ENCODE measurements at regions not wholly inside any gene's neighbourhood (a gene's known extent, or its start where the extent isn't known, plus 50 kb on each side); places are given as distances from the start of the nearest gene placed in this dataset.

DNA sequence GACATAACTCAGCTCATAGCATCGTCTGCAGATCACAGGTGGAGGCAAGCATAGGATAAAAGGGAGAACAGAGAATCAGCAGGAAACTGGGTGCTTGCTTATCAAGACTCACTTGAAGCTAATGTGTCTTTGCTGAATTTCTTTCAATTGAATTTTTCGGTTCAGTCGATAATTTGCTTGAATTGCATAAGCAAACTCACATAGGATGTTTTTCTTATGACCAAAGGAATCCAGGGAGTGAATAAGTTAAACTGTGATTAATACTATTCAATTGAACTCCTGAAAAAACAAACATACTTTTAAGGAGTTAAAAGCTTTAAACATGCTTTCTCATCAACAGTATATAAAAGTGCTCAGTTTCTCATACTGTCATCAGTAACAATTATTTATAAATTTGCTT, 707.1 kb upstream of the ACVR2A start:
- intact Hi-C loops (cut with DNase I): no loop called here
- TF ChIP-seq CTCF (IDR thresholded peaks at IDR 0.05): no peak
- TF ChIP-seq EP300 (IDR thresholded peaks at IDR 0.05): no peak
- no peak for TF ChIP-seq POLR2A (IDR thresholded peaks at IDR 0.05)
- Histone ChIP-seq H3K27me3 (no peaks in the 10 kb centered on the region), H3K36me3 (no peaks in the 10 kb centered on the region), H3K9me3 (no peaks in the 10 kb centered on the region), H3K27ac (no peak overlapping the region), H3K4me1 (ENCODE audit: insufficient read depth) (no peaks in the 10 kb centered on the region), H3K4me3 (no peak overlapping the region)
- DNase-seq: no peak
- 78 to 92% (median 82%) methylated on average over 3 of the region's 3 CpGs for WGBS, 3 donors

GRCh38 chr2:147135376-147135775, 709.5 kb upstream of the ACVR2A start:
- no peak for TF ChIP-seq EP300 (IDR thresholded peaks at IDR 0.05)
- TF ChIP-seq POLR2A (IDR thresholded peaks at IDR 0.05): no peak
- no peak for TF ChIP-seq CTCF (IDR thresholded peaks at IDR 0.05)
- WGBS, 3 donors: 9 to 23% (median 11%) methylated on average over 5 of the region's 5 CpGs
- intact Hi-C loops (cut with DNase I): no loop called here
- no peak for DNase-seq
- Histone ChIP-seq H3K4me3 (no peak overlapping the region), H3K4me1 (ENCODE audit: insufficient read depth) (no peaks in the 10 kb centered on the region), H3K9me3 (no peaks in the 10 kb centered on the region), H3K27me3 (no peaks in the 10 kb centered on the region), H3K36me3 (no peaks in the 10 kb centered on the region), H3K27ac (no peak overlapping the region)

- DNase-seq: no peak
- Histone ChIP-seq H3K27me3 (no peaks in the 10 kb centered on the region), H3K4me1 (ENCODE audit: insufficient read depth) (no peaks in the 10 kb centered on the region), H3K9me3 (no peaks in the 10 kb centered on the region), H3K4me3 (no peak overlapping the region), H3K27ac (no peak overlapping the region), H3K36me3 (no peaks in the 10 kb centered on the region)
- no peak for TF ChIP-seq POLR2A (IDR thresholded peaks at IDR 0.05)
- TF ChIP-seq CTCF (IDR thresholded peaks at IDR 0.05): no peak
- no peak for TF ChIP-seq EP300 (IDR thresholded peaks at IDR 0.05)
- intact Hi-C loops (cut with DNase I): no loop called here
- 60 to 74% (median 65%) methylated on average over 4 of the region's 4 CpGs for WGBS, 3 donors
These were observed 711.4 kb upstream of the ACVR2A start for GRCh38 chr2:147133286-147133908.

DNA sequence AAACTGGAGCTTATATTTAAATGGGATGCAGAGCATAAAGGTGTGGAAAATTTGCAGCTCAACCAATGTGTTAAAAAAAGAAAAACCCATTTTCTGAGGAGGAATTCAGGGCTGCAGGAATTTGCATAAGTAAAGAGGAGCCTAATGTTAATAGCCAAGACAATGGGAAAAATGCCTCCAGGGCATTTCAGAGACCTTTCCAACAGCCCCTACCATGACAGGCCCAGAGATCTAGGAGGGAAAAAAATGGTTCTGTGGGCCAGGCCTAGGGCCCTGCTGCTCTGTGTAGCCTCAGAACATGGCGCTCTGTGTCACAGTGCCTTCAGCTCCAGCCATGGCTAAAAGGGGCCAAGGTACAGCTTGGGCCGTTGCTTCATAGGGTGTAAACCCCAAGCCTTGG, 719.7 kb upstream of the ACVR2A start:
- Histone ChIP-seq H3K27ac (no peak overlapping the region), H3K9me3 (no peaks in the 10 kb centered on the region), H3K4me3 (no peak overlapping the region), H3K27me3 (no peaks in the 10 kb centered on the region), H3K36me3 (no peaks in the 10 kb centered on the region), H3K4me1 (ENCODE audit: insufficient read depth) (no peaks in the 10 kb centered on the region)
- DNase-seq: no peak
- intact Hi-C loops (cut with DNase I): no loop called here
- WGBS, 3 donors: 90 to 94% (median 92%) methylated on average over 2 of the region's 2 CpGs
- TF ChIP-seq EP300 (IDR thresholded peaks at IDR 0.05) (no peak), POLR2A (IDR thresholded peaks at IDR 0.05) (no peak), CTCF (IDR thresholded peaks at IDR 0.05) (no peak)
